HG03039 (cell line): ENCODE measurements at regions not wholly inside any gene's neighbourhood (a gene's known extent, or its start where the extent isn't known, plus 50 kb on each side); places are given as distances from the start of the nearest gene placed in this dataset.
"Not testable (repeated sequence)": the region's sequence is repeated elsewhere in the genome, so short reads cannot be mapped to it uniquely, and the experiment has no call there.

Source experiments
- ATAC-seq: cut with Tn5 transposase; IDR thresholded peaks from one replicate; pipeline ENCODE4 v1.9.1; 2021; ENCODE audit warnings: mild to moderate bottlenecking, moderate library complexity; ENCODE audit not compliant: unreplicated experiment

DNA sequence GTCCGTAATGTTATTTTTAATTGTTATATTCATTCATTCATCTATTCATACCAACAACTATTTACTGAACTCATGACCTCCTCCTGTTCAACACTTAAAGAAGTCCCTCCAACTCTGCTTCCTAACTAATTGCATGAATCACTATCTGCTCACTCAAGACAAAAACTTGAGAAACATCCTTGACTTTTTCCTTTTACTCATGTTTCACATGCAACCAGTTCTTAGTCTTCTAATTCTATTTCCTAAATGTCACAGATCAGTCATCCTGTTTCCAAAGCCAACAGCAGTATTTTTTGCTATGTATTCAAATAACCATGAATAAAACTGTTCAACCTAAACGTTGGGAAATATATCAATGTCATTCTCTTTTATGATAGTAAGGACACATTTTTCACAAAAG is 124.6 kb upstream of the GBE1 start:
- no peak for ATAC-seq

- ATAC-seq = no peak
These were observed 123.3 kb upstream of the GBE1 start for GRCh38 chr3:81884791-81885190.

DNA sequence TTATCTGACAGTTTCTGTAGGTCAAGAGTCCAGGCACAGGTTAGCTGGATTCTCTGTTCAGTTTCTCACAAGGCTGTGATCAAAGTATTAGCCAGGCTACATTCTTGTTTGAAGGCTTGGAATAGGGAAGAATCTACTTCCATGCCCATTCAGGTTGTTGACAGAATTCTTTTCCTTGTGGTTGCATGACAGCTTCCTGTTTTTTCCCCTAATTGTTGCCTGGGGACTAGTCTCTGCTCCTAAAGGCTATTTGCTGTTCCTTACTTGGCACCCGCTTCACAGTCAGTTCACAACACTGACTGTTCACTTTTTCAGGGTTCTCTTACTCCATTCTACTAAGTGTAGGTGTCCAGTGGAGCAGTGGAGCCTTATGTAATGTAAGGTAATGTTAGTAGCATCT is 115.4 kb upstream of the GBE1 start:
- no peak for ATAC-seq

DNA sequence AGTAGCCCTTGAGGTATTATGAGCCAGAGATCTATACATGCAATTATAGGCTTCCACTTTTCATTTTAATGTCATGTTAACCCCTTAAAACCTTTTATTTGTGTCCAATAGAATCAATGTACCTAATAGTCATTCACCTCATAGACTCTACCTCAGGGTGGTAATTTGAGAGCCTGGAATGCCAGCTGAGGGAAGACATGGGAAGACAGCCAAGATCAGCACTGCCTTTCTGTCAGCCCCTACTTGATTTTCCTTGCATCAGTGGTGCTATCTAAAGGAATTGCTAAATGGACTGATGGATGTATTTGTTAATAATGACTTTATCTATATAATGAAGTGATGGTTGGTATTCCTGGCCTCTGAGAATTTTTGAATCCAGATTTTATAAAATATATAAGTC is 113.3 kb upstream of the GBE1 start:
- ATAC-seq = no peak

- ATAC-seq = no peak
These were observed 111.1 kb upstream of the GBE1 start for GRCh38 chr3:81872566-81872965.

GRCh38 chr3:81871358-81872155 is 110.1 kb upstream of the GBE1 start:
- ATAC-seq = no peak

DNA sequence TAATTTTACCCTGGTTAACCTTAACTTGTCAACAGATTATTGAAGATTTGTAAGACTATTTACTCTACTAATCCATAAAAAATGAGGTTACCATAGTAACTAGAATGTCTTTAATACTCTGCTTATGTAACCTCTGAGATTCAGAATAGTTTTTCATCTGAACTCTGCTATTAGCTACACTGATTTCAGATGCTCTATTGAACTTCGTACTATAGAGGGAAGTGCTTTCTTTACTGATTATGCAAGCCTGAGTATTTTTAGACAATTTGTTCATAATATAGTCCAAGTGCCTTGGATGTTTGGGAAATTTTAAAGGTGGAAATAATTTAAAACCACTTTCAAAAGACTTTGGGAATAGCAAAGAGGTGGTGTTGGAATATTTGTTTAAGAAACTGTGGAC is 107.9 kb upstream of the GBE1 start:
- no peak for ATAC-seq

GRCh38 chr3:81868597-81868996 is 107.2 kb upstream of the GBE1 start:
- ATAC-seq = no peak

DNA sequence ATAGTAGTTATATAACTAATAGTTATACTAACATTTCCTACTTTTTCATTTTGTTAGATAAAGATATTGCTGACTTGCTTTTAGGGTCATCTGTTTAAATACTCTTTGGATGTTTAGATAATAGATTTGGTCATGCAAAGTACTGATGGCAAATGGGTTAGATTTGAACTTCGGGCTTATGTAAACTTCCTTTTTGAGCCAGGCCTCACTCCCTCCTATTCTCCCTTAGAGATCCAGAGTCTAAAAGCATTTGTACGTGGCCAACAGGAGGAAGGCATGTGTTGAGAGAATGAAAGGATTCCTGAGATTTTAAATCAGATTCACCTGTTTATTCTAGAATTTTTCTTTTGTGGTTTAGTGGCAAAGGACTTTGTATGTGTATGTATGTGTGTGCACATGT is 106.4 kb upstream of the GBE1 start:
- no peak for ATAC-seq

- not testable (repeated sequence) for ATAC-seq
These were observed 103.7 kb upstream of the GBE1 start for GRCh38 chr3:81865164-81865563.

- no peak for ATAC-seq
These were observed 102.8 kb upstream of the GBE1 start for GRCh38 chr3:81864272-81864671.

DNA sequence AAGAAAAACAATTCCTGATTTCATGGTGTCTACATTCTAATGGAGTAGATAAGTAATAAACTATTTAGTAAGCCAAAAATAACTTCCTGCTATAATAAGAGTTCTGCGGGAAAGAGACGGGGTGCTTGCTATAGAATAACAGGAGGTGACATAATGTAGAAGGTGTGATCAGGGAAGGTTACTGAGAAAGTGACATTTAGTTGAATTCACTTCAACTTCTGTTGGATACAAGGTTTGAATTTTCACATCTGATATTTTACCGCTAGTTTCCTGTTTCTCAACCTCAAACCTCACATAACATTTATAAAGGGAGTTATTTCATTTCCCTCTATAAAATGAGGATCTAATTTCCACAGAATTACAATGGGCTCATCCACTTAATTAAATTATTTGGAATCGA is 102.3 kb upstream of the GBE1 start:
- no peak for ATAC-seq

GRCh38 chr3:81861593-81861992 is 100.1 kb upstream of the GBE1 start:
- no peak for ATAC-seq

- ATAC-seq = no peak
These were observed 98.1 kb upstream of the GBE1 start for GRCh38 chr3:81859524-81859923.

DNA sequence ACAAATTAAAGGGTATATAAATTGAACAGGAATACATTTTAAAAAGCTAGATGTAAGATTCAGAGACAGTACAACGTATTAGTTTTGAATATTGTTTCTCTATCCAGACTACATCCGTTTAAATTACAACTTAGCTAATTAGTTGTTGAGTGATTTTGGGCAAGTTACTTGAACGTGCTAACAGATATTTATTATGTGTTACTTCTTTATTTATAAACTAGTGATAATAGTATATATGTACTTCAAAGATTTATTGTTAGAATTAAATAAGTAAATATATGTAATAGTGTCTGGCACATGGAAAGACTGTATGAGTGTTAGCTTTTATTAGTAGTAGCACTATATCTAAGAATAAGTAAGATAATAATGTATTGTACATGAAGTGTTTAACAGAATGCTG is 92.0 kb upstream of the GBE1 start:
- no peak for ATAC-seq

GRCh38 chr3:81851176-81851575 is 89.7 kb upstream of the GBE1 start:
- ATAC-seq = no peak

GRCh38 chr3:81846988-81847387 is 85.5 kb upstream of the GBE1 start:
- no peak for ATAC-seq

DNA sequence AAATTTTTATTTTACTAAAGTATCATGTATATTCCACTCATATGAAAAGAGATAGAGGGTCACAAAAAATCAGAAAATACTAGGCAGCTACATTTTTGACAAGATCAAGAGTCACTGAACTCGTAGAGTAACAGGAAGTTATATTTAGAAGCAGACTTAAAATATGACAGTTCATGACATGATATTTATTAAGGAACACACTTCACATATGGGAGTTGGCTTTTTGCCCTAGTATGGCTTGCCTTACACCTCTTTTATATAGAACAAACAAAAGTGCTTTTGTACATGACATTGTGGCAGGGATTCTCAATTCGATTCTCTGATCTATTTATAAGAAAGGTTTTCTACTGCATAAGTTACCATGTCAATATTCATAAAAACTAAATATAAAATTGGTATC is 80.1 kb upstream of the GBE1 start:
- no peak for ATAC-seq

DNA sequence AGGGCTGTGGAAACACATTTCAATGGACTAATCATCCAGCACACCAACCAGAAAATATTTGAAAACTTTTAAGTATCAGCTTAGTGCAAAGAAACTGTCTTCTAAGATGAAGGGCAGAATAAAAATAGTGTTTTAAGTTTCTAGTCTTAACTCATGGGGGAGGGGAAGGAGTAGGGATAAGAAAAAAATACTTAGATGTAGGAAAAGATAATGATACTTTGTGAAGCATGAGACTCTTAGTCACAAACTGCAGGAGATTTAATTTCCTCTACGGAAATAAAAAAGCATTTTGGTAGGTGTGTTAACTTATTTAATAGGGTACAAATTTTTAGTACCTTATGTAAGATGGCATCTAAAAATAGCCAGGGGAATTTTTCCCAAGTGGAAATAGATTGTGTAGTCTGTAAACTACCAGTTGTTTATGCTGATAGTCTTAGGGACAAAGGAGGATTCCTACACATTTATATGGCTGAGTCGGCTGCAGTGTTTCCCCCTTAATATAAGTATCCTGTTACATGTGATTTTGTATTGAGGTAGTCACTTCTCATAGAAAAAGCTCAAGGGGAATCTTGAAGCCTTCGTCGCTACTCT is 78.2 kb upstream of the GBE1 start:
- no peak for ATAC-seq

- no peak for ATAC-seq
These were observed 77.0 kb upstream of the GBE1 start for GRCh38 chr3:81838457-81838856.

DNA sequence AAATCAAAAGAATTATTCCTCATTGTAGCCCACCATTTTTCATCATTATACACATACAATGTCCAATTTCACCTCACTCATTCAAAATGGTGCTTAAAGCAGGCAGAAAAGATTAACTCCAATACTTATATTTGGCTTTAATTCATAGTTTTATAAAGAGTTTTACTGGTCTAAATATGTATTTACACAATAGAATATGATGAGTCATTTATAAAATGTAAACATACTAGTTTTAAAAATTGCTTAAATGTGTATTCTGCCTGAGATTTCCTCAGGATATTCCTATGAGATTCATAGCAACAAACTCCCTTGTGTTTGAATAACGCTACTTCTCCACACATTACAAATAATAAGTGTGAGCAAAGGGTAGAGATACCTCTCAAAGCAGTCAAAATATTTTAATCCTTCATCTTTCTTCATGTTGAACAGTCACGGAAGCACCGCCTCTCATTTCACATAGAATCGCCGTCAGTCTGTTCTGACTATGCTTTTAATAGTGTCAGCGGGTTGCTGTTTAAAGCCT is 75.7 kb upstream of the GBE1 start:
- no peak for ATAC-seq

- no peak for ATAC-seq
These were observed 68.5 kb upstream of the GBE1 start for GRCh38 chr3:81829937-81830336.

GRCh38 chr3:81829272-81829671 is 67.8 kb upstream of the GBE1 start:
- ATAC-seq = not testable (repeated sequence)
